Right lobe of liver (tissue), 6 donors: ENCODE measurements at regions not wholly inside any gene's neighbourhood (a gene's known extent, or its start where the extent isn't known, plus 50 kb on each side); places are given as distances from the start of the nearest gene placed in this dataset.

Source experiments
- ATAC-seq, 4 donors: fragments of 200-7000 bp; cut with Tn5 transposase; one replicate each; pipeline ENCODE4 v1.9.1; 2020; ENCODE audit warnings: mild to moderate bottlenecking in 4 of 4, moderate library complexity in 4 of 4
- DNase-seq, 3 donors: peaks; one replicate each; pipeline ENCODE4 v3.0.0-alpha.2; 2020
- H3K27ac ChIP-seq, 3 donors: fragments of 200-600 bp; one replicate each; pipeline ENCODE4 v1.8.0; 2022
- H3K27me3 ChIP-seq, 2 donors: fragments of 200-600 bp; one replicate each; pipeline ENCODE4 v1.8.0; 2022
- H3K36me3 ChIP-seq, 4 donors: fragments of 200-600 bp; sonication (generic) in 1 of 4; one replicate each; pipeline versions ENCODE4 v1.5.1 to v1.8.0; 2017 to 2022; ENCODE audit warnings: control low read depth in 1 of 4
- H3K4me1 ChIP-seq, 4 donors: fragments of 200-600 bp; sonication (generic) in 1 of 4; one replicate each; pipeline versions ENCODE4 v1.5.1 to v1.8.0; 2017 to 2022; ENCODE audit warnings: control low read depth in 1 of 4
- H3K4me3 ChIP-seq, 3 donors: fragments of 200-600 bp; one replicate each; pipeline ENCODE4 v1.8.0; 2022
- H3K9me3 ChIP-seq, 4 donors: fragments of 200-600 bp; sonication (generic) in 1 of 4; one replicate each; pipeline versions ENCODE4 v1.5.1 to v1.8.0; 2017 to 2022; ENCODE audit warnings: control low read depth in 1 of 4
- POLR2A ChIP-seq: fragments of 450-650 bp; IDR thresholded peaks from one replicate; pipeline ENCODE4 v1.6.1; 2017; ENCODE audit warnings: antibody characterized with exemption, mild to moderate bottlenecking
- WGBS: methylation state at CpG from one replicate; pipeline ENCODE4 v1.1.6; 2018; ENCODE audit warnings: low coverage, low lambda C conversion rate; ENCODE audit not compliant: insufficient coverage; ENCODE audit errors: missing lambda C conversion rate; 5-methylcytosine and 5-hydroxymethylcytosine counted together
- intact Hi-C, 2 donors: fragments of 100-400 bp; cut with DNase I; formaldehyde crosslinking; loops; one replicate each; pipeline versions ENCODE4 v1.11.2 to v1.14.1; 2022
- TF ChIP-seq, protein P1 (sequence below), 4 donors: fragments of 200-600 bp in 3 of 4; fragments of 450-650 bp in 1 of 4; IDR thresholded peaks; one replicate each; pipeline versions ENCODE4 v1.5.1 to v1.8.0; 2016 to 2022; ENCODE audit warnings: antibody characterized with exemption in 4 of 4, mild to moderate bottlenecking in 2 of 4
- donor health status: DM: no; HTN: yes; CAD: no.
- donor health status: DM: no; HTN: no; CAD: no.
- donor health status: DM: no; HTN: no; CAD: no.
- donor health status: DM: no; HTN: yes; CAD: no.
- donor health status: DM: no; HTN: yes; CAD: no.

DNA sequence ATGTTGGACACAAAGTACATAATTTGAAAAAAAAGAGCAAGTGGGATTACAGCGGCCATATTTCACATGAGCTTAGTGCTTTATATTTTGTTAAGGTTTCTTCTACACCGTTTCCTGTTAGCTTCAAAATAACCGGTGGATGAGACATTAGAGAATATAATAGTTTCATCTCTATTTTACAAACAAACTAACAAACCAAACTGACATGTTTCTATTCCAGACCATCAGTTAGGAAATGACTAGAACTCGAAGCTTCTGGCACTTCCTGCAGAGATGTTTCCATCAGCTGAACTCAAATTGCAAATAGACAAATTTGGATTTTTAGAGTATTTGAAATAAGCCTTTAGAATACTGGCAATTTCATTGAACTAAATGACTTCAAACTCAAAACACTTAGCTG lies 86.5 kb downstream of the MTRR start:
- 43% methylated on average over 4 of the region's 4 CpGs for WGBS
- intact Hi-C loops, result no loop called here
- Histone ChIP-seq H3K4me1 (no peaks in the 10 kb centered on the region), H3K4me3 (no peak overlapping the region), H3K27me3 (no peaks in the 10 kb centered on the region), H3K9me3 (no peaks in the 10 kb centered on the region), H3K27ac (no peak overlapping the region), H3K36me3 (no peaks in the 10 kb centered on the region)
- TF ChIP-seq, protein P1, sequence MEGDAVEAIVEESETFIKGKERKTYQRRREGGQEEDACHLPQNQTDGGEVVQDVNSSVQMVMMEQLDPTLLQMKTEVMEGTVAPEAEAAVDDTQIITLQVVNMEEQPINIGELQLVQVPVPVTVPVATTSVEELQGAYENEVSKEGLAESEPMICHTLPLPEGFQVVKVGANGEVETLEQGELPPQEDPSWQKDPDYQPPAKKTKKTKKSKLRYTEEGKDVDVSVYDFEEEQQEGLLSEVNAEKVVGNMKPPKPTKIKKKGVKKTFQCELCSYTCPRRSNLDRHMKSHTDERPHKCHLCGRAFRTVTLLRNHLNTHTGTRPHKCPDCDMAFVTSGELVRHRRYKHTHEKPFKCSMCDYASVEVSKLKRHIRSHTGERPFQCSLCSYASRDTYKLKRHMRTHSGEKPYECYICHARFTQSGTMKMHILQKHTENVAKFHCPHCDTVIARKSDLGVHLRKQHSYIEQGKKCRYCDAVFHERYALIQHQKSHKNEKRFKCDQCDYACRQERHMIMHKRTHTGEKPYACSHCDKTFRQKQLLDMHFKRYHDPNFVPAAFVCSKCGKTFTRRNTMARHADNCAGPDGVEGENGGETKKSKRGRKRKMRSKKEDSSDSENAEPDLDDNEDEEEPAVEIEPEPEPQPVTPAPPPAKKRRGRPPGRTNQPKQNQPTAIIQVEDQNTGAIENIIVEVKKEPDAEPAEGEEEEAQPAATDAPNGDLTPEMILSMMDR (IDR thresholded peaks at IDR 0.05), result no peak
- TF ChIP-seq POLR2A, result no peak
- DNase-seq, result no peak
- ATAC-seq, result no peak

DNA sequence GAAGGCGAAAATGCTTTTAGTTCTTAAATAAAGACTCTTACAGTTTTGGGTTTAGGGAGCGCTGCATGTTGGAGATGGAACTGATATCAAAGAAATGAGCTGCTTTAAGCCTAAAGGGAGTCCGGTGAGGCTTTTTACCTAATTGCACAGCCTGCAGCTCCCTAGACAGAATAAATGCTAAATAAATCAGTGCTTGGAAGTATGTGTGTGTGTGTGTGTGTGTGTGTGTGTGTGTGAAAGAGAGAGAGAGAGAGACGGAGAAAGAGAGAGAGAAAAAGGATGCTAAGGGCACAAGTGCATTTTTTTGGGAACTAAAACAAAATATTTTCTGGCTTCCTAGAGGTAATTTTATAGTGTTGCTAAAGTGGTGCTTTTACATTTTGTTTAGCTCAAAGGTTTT lies 88.4 kb downstream of the MTRR start:
- intact Hi-C loops, result no loop called here
- H3K4me3 ChIP-seq, result no peak overlapping the region
- H3K27ac ChIP-seq, result no peak overlapping the region
- H3K4me1 ChIP-seq, result no peaks in the 10 kb centered on the region
- WGBS, result 56% methylated on average over 4 of the region's 4 CpGs
- H3K9me3 ChIP-seq, result no peaks in the 10 kb centered on the region
- DNase-seq (no peak), ATAC-seq (no peak)
- TF ChIP-seq POLR2A, result no peak
- TF ChIP-seq, protein P1 (IDR thresholded peaks at IDR 0.05), result no peak
- H3K27me3 ChIP-seq, result no peaks in the 10 kb centered on the region
- no peaks in the 10 kb centered on the region for H3K36me3 ChIP-seq

DNA sequence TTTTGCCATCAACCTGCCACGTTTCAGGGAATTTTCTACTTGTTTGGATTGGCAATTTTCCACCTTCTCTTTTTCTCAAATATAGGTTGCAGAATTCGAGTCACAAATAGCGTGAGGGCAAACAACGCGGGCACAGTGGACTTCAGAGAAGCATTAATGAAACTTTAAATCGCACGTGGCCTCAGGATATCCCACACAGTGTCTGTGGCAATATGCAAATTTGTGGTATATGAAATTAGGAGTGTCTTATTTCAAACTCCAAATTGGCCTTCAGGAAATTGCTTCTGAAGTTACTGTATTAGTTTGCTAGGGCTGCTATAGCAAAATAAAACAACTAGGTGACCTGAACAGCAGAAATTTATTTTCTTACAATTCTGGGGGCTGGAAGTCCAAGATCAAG lies 91.2 kb downstream of the MTRR start:
- intact Hi-C loops, result no loop called here
- ATAC-seq, result no peak
- DNase-seq, result no peak
- no peaks in the 10 kb centered on the region for H3K27me3 ChIP-seq
- no peak overlapping the region for H3K27ac ChIP-seq
- no peaks in the 10 kb centered on the region for H3K4me1 ChIP-seq
- H3K36me3 ChIP-seq, result no peaks in the 10 kb centered on the region
- no peaks in the 10 kb centered on the region for H3K9me3 ChIP-seq
- 63% methylated on average over 7 of the region's 7 CpGs for WGBS
- no peak for TF ChIP-seq POLR2A
- TF ChIP-seq, protein P1 (IDR thresholded peaks at IDR 0.05), result no peak
- H3K4me3 ChIP-seq, result no peak overlapping the region

DNA sequence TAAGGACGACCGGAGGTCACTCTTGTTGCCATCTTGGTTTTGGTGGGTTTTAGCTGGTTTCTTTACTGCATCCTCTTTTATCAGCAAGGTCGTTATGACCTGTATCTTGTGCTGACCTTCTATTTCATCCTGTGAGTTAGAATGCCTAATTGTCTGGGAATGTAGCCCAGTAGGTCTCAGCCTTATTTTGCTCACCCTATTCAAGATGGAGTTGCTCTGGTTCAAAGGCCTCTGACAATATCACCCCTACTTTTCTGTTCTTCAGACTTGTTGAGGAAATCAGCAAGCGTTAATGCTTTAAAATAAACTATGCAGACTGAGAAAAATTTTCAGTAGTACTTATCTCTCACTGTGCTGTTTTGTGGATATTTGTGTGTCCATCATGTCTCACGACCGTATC lies 92.6 kb downstream of the MTRR start:
- Histone ChIP-seq H3K27ac (no peak overlapping the region), H3K4me1 (no peaks in the 10 kb centered on the region), H3K27me3 (no peaks in the 10 kb centered on the region), H3K9me3 (no peaks in the 10 kb centered on the region), H3K4me3 (no peak overlapping the region), H3K36me3 (no peaks in the 10 kb centered on the region)
- DNase-seq (no peak), ATAC-seq (no peak)
- WGBS, result 46% methylated on average over 6 of the region's 6 CpGs
- intact Hi-C loops, result no loop called here
- TF ChIP-seq, protein P1 (IDR thresholded peaks at IDR 0.05), result no peak
- no peak for TF ChIP-seq POLR2A

DNA sequence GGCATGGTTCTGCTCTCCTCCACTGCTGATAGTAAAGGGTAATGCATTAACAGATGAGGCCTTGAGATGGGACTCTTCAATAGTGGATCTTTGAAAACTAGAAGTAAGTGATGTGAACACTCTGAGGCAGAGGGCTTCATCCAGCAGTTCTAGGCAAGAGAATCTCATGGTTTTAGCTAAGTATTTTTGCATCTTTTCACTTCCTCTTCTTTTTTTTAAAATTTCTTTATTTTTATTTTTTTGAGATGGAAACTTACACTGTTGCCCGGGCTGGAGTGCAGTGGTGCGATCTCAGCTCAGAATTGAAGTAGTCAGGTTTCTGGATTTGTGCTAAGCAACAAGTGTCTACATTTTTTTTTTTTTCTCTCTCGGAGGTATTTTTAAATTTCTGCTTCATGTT lies 101.9 kb downstream of the MTRR start:
- intact Hi-C loops, result no loop called here
- DNase-seq (no peak), ATAC-seq (no peak)
- TF ChIP-seq POLR2A, result no peak
- TF ChIP-seq, protein P1 (IDR thresholded peaks at IDR 0.05), result no peak
- no peaks in the 10 kb centered on the region for H3K9me3 ChIP-seq
- no peaks in the 10 kb centered on the region for H3K27me3 ChIP-seq
- no peak overlapping the region for H3K4me3 ChIP-seq
- H3K4me1 ChIP-seq, result no peaks in the 10 kb centered on the region
- whole genome bisulfite sequencing, result 66% methylated on average over 3 of the region's 3 CpGs
- no peak overlapping the region for H3K27ac ChIP-seq
- H3K36me3 ChIP-seq, result no peaks in the 10 kb centered on the region
